ENCODE measurements at regions not wholly inside any gene's neighbourhood (a gene's known extent, or its start where the extent isn't known, plus 50 kb on each side); places are given as distances from the start of the nearest gene placed in this dataset.

- no peak for DNase-seq
Measured at GRCh38 chr11:19395050-19395449, 154.3 kb upstream of the E2F8 start.

GRCh38 chr11:19394525-19395016, 153.8 kb upstream of the E2F8 start:
- no peak for DNase-seq

GRCh38 chr11:19393941-19394340, 153.2 kb upstream of the E2F8 start:
- no peak for DNase-seq

GRCh38 chr11:19392847-19393518, 152.2 kb upstream of the E2F8 start:
- no peak for DNase-seq

GRCh38 chr11:19392321-19392720, 151.6 kb upstream of the E2F8 start:
- no peak for DNase-seq

- DNase-seq: no peak
Measured at GRCh38 chr11:19391652-19392051, 150.9 kb upstream of the E2F8 start.

GRCh38 chr11:19391026-19391425, 150.3 kb upstream of the E2F8 start:
- no peak for DNase-seq

- no peak for DNase-seq
Measured at GRCh38 chr11:19389787-19390303, 149.1 kb upstream of the E2F8 start.

GRCh38 chr11:19382131-19382611, 141.4 kb upstream of the E2F8 start:
- DNase-seq: no peak

- no peak for DNase-seq
Measured at GRCh38 chr11:19380375-19380774, 139.6 kb upstream of the E2F8 start.

GRCh38 chr11:19379465-19379864, 138.7 kb upstream of the E2F8 start:
- DNase-seq: no peak

GRCh38 chr11:19378814-19379213, 138.1 kb upstream of the E2F8 start:
- no peak for DNase-seq

GRCh38 chr11:19377881-19378280, 137.1 kb upstream of the E2F8 start:
- DNase-seq: no peak

- DNase-seq: no peak
Measured at GRCh38 chr11:19375440-19375839, 134.7 kb upstream of the E2F8 start.

- no peak for DNase-seq
Measured at GRCh38 chr11:19374151-19374569, 133.4 kb upstream of the E2F8 start.

- DNase-seq: no peak
Measured at GRCh38 chr11:19372381-19372780, 131.6 kb upstream of the E2F8 start.

GRCh38 chr11:19370100-19370861, 129.5 kb upstream of the E2F8 start:
- DNase-seq: no peak

GRCh38 chr11:19368726-19369375, 128.1 kb upstream of the E2F8 start:
- no peak for DNase-seq

- DNase-seq: no peak
Measured at GRCh38 chr11:19366992-19367709, 126.4 kb upstream of the E2F8 start.

- DNase-seq: no peak
Measured at GRCh38 chr11:19365743-19366410, 125.1 kb upstream of the E2F8 start.

- DNase-seq: no peak
Measured at GRCh38 chr11:19359221-19360000, 118.7 kb upstream of the E2F8 start.
